DMS53 (cell line): ENCODE measurements at regions not wholly inside any gene's neighbourhood (a gene's known extent, or its start where the extent isn't known, plus 50 kb on each side); places are given as distances from the start of the nearest gene placed in this dataset.

ENCODE experiments used
- DNase-seq: peaks from one replicate; lab custom pipeline; 2025; lab: John Stamatoyannopoulos, UW

DNA sequence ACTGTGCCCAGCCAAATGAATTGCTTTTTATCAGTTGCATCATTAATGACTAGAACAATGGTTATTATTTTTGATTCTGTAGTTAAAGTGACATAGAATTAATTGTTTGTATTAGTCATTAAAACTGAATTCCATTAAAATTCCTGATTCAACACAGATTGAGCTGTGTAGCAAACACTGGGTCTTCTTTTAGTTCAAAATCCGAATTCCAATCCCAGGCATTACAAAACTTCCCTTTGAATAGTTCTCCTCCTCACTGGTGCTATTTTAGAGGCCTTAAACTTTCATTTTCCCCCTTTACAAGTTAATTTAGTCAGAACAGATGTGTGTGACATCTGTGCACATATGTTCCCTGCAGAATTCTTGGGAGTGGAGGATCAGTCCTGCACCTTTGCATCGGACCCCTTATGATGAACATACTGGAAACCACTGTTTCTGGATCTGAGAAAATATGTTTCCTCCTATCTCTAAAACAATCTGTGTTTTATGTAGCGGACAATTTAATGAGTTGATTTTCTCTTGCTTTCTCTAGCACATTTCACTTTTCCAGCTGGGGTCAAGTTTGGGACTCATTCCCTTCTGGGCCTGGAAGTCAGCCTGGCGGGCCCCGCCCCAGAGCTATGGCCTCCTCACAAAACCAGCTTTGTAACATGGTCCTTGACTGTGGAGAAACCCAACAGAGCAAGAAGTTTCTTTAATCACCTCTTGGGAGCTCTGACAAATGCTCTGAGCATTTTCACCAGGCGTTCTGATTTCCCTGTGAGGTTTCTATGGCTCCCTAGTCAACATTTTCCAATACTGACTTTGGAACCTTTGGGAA lies 87.9 kb upstream of the MAMDC2 start:
- no peak for DNase-seq

DNA sequence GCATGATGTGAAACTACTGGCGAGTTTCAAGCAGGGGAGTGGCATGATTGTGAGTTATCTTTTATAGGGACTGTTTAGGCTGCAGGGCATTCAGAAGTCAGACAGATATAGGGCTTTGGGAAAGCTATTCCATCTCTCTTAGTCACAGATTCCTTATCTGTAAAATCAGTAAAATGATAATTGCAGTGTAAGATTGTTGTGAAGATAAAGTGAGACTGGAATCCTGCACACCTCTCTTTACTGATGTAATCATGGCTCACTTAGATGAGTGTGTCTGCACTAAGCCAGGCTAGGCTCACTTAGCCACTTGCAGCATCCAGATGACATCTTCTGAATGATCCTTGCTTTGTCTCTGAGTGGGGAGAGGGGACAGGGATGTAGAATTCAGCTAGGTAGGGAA lies 81.8 kb upstream of the MAMDC2 start:
- no peak for DNase-seq

DNA sequence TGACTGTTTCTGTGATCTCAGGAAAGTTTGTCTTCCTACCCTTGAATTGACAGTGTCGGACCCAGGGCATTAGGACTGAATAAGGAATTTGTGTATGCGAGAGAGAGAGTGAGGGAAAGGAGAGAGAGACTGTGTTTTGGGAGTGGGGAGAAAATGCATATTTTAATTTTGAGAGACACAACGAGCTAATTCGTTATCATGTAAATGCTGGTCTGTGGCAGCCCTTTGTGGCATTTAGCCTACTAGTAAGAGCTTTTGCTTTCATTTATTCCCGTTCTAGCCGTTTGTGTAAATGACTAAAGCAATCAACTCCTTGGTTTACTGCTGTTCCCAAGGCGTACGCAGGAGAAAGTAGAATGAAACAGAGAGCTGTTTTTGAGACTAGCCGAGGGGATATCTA lies 79.8 kb upstream of the MAMDC2 start:
- no peak for DNase-seq

DNA sequence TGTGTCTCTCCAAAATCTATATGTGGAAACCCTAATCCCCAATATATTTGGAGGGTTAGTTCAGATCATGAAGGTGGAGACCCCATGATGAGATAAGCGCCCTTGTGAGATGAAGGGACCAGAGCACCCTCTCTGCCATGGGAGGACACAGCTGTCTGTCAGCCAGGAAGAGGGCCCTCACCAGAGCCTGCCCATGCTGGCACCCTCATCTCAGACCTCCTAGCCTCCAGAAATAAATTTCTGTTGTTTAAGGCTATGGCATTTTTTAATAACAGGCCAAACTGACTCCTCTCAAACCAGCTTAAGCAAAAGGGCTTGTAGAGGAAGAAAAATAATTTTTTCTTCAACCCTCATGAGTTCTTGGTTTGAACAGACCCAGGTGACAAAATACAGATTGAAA lies 79.2 kb upstream of the MAMDC2 start:
- no peak for DNase-seq

DNA sequence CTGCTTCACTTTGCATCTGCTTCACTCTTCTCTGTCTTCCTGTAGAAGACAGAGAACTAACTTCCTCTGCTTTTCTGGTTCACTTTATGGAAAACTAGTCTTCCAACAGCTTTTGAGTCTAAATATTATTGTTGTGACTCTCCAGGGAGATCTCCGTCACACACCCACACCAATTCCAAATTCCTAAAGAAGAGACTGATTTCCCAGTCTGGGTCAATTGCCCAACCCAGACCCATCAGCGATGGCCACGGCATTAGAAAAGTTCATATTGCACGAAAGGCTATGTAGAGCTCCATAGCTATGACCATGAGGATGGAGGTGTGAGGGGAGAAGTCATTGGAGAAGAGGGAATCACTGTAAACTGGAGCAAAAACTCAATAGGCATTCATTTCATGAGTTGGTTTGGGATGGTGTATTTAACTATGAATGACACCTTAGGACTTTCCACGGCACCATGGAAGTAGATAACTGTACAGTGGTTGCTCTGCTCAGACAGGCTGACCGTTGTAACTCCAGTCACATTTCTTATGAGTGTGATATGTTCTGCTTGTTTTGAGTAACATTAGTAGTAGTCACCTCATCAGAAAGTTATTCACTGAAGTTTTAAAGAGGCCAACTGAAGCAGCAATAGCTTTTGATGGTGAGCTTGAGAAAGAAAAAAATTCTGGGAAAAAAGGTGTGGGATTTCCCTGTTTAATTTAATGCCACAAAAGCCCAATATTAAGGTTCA lies 78.1 kb upstream of the MAMDC2 start:
- no peak for DNase-seq

DNA sequence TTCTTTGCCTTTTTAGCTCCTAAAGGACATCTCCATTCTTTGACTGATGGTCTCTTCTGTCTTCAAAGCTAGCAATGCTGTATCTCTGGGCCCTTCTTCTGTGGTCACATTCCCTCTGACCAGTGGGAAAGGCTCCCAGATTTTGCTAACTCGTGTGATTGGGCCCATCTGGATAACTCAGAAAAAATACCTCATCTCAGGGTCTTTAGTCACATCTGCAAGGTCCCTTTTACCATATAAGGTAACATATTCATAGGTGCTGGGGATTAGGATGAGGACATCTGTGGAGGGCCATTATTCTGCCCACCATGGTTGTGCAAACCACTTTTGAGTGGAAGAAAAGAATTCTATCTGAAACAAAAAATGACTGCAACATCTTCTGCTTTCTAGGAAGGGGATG lies 76.3 kb upstream of the MAMDC2 start:
- no peak for DNase-seq

DNA sequence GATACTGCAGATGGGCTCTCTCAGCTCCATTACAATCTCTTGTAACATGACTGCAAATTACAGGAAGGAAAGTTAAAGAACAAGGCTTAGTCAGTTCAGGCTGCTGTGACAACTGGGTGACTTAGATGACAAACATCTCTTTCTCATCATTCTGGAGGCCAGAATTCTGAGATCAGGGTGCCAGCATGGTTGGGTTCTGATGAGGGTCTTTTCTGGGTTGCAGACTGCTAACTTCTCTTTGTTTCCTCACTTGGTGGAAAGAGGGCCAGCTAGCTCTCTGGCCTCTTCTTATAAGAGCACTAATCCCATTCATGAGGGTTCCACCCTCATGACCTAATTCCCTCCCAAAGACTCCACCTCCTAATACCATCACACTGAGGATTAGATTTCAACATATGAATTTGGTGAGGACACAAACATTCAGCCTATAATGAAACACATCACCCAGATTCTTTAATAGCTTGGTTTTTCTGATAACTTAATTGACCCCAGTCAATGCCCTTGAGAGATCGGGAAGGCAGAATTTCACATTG lies 73.6 kb upstream of the MAMDC2 start:
- DNase-seq, result no peak

DNA sequence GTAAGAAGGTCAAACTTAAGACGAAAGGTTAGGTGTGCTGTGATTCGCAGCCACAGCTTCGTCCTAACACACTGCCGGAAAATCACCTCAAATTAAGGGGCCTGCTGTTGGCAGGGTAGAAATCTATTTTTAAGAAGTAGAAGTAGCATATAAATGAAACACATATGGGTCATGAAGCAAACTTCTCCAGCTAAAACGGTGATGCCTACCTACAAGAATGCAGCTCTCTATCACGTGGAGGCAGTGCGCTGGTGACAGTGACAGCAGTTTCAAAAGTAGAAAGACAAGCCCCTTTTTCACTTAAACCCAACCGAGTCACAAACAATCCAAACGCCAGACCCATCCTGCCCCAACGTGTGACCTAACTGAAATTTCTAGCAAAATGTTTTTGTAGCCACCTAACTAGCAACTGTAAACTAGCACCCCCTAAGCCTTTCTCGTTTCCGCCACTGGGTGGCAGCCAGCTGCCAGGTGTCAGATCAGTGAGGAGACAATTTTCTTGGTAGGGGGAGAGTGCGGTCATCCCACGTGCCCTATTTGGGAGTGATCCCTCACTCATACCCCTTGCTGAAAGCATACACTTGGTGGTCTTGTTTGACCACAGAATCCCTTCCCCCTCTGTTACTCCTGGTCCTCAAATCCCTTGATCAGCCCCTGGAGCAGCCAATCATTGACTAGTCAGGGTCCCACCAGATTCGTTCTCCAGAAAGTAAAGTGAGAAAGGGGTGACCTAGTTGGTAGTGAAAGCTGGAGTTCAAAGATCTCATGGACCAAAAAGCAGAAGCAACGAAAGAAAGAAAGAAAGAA lies 71.8 kb upstream of the MAMDC2 start:
- peak; percentile 69 for DNase-seq

DNA sequence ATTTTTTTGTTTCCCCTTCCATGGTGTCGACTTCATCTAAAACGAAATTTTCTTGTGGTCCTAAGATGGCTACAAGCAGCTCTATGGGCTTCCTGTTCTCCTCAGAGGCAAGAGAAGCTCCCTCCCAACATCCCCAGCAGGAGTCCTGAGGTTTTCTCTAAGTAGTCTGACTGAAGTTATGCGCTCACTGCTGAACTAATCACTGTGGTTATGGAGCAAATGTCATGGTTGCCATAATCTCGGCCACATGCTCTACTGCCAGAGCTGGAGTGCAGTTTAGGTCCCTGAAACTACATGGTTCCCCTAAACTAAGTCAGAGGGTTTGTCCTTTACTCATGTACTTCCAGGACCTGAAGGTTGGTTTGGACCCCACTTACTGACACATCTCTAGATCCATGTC lies 68.0 kb upstream of the MAMDC2 start:
- DNase-seq, result no peak

DNA sequence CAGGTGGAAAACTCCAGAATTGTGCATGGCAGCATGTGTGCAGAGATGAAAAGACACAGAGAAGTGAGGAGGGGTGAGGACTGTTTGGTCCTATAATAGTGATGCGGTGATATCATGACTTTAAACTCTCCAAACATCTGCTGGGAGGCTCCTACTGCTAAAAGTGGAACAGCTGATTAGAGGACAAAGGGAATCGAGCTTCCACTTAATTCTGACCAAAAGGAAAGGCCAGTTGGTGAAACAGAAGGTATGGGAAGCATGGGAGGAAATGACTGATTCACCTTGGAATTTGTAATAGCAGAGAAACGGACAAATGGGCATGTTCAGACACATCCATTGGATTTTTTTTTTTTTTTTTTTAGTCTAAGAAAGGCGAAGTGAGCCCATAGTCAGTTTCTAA lies 67.5 kb upstream of the MAMDC2 start:
- DNase-seq, result no peak

DNA sequence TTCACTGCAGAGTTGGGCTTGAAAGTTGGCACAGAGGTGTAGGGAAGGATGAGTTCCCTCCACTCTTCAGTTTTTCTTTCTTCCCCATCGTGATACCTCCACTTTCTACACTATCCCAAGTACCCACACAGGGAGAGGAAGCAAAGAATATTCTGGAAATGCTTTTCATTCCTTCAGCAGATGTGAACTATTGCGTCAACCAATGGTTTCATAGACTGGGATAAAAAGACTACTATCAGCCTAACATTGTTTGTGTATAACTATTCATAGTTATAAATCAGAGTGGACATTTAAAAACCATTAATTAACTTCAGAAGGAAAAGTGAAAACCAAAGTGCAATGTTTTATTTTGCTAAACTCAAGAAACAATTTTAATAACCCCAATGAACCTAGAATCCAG lies 63.6 kb upstream of the MAMDC2 start:
- DNase-seq, result no peak

DNA sequence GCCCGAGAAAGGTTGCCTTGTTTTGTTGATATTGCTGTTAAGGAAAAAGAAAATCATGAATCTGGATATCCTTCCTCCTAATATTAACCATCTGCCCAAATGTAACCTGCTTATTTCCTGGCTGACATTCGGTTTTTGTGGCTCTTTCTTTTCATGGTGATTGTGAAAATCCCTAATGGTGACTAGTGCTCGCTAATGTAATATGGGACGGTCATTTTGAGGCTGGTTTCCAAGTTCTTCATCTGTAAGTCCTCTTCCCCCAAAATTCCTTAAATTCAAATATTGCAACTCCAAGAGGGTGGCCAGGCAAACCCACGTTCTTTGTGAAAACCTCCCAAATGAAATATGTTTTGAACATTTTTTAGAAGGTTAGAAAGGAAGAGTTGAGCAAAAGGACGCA lies 63.1 kb upstream of the MAMDC2 start:
- no peak for DNase-seq

DNA sequence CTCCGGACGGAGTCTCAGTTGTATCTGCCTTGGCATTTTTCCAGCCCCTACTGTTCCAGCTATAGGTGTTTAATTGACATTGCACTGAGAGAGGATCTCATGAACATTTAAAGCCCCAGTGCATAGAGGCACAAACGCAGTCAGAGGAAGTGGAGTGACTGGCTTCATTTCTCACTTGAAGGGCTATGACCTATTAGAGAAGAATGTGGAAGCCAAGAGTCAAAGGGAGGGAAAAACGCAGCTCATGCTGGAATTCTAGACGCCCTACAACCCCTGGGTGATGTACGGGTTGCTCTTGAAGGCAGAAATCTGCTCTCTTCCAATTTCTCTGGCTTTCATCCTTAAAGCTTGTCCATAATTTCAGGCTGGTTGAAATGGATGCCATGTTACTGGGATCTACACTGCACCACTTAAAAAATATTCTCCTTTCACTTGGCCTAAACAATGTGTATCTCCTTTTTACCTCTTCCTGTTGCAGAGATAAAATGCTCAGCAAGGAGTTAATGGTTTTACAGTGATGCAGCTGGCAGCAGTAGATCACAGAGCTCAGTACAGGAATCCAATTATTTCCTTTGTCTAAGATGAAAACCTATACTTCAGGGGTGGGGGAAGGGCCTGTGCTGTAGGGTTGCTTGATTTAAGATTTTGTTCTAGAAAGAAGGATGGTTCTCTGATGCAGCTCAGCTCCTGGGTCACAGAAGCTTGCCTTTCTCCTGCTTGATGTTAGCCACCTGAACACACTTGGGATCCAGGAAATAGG lies 61.8 kb upstream of the MAMDC2 start:
- no peak for DNase-seq

DNA sequence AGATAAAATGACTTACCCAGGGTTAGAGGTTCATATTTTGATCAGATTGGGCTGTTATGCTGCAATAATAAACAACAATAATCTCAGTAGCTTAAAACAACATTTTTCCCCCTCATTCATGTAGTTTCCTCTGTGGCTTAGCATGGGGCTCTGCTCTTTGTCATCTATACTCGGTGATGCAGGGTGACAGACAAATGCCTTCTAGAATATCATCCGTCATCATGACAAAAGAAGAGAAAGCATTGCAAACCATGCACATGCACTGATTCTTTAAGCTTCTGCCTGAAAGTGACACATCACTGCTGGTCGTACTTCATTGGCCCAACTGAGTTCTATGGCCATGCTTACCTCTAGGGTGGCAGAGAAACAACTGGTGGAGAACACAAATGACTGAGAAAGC lies 58.8 kb upstream of the MAMDC2 start:
- no peak for DNase-seq

DNA sequence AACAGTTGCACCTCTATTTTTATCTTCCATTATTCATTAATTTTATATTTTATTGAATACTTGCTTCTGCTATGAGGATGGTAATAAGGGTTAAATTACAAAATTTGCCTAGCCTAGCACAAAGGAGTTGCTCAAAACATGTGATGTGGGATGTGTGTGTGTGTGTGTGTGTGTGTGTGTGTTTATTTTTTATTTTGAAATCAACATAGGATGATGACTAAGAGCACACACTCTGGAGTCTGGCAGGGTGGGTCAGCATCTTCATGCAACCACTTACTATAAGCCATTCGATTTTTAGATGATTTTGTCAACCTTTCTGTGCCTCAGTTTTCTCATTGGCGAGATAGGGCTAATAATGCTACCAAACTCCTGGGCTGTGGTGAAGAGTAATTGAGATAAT lies 57.7 kb upstream of the MAMDC2 start:
- peak; percentile 31 for DNase-seq

DNA sequence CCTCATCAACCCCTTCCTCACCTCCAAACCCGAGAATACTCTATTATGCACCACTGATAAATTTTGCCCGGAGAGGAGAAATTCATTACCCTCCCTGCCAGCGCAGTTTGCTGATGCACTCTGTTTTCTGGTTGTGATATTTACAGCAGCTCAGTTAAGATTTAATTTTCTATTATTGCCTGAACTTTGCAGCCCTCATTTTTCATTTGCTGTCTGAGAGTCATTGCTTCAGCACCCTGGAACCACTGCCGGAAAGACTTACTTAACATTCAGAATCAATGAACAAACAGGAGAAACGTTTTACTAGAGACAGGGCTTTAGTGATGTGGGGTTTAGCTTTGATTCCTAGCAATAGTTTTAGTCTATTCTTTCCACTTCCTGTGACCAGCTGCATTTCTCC lies 56.7 kb upstream of the MAMDC2 start:
- no peak for DNase-seq

DNA sequence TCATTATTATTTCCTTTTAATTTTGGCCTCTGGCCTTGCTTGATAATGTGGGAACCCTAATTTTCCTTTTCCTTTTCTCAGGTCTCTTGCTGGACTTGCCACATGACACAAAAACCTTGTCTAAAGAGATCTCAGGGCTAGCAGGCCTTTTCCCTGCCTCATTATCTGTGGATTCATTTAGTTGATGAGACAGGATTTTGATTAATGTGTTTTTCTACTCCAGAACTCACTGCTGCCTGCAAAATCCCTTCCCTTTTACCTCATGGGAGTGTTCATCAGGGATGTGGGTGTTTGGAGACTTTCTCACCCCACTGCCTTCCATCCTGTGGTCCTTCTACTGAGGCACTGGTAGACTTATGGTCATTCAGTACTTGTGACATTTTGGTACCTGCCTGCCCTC lies 56.2 kb upstream of the MAMDC2 start:
- no peak for DNase-seq

DNA sequence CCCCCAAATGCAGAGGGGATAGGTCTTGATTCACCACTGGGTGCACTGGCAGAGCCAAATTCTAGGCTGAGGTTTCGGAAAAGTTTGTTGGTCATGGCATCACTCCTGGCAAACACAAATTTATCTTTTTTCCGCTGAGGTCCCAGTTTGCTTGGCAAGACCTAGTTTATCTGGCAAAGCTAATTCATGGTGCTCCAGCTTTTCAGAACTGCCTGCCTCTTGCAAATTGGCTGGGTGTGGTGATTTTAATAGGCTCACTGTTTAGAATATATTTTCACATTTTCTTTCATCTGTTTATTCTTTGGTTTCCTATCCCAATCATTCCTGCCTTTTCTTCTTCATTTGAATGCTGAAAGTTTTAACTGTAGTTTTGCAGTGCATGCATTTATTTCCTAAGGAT lies 50.5 kb upstream of the MAMDC2 start:
- no peak for DNase-seq
